Common myeloid progenitor, CD34-positive (primary cell): ENCODE measurements at regions not wholly inside any gene's neighbourhood (a gene's known extent, or its start where the extent isn't known, plus 50 kb on each side); places are given as distances from the start of the nearest gene placed in this dataset.
A peak's percentile ranks its signal among the peaks of the same experiment; 100 is the strongest.

Source experiments
- CTCF ChIA-PET: fragments of 350-600 bp; sonication (Branson Sonifier 250); formaldehyde crosslinking; loops from one replicate; lab custom pipeline; 2021; ENCODE audit warnings: antibody characterized with exemption; lab: Charles Lee
- POLR2A ChIA-PET: fragments of 350-600 bp; sonication (Branson Sonifier 250); formaldehyde crosslinking; loops from one replicate; lab custom pipeline; 2021; ENCODE audit warnings: antibody characterized with exemption; lab: Charles Lee
- DNase-seq, 3 donors: peaks; one replicate each; pipeline versions ENCODE4 v3.0.0 to v3.0.0-alpha.2; 2013
- H3K27ac ChIP-seq, 2 experiments: 1 replicate in 1 of 2; 2 replicates in 1 of 2; pipeline ENCODE4 v1.7.0; 2013; ENCODE audit warnings: inconsistent platforms in 2 of 2, low read length in 2 of 2, mild to moderate bottlenecking in 2 of 2, low read depth in 1 of 2, moderate library complexity in 1 of 2; ENCODE audit not compliant: severe bottlenecking in 2 of 2, insufficient read depth in 1 of 2, poor library complexity in 1 of 2
- H3K27me3 ChIP-seq, 5 experiments: replicated peaks in 2 of 5; 1 replicate in 3 of 5; 2 replicates in 2 of 5; pipeline versions ENCODE4 v1.6.1 to v1.7.0; 2013; ENCODE audit warnings: low read length in 4 of 5, mild to moderate bottlenecking in 2 of 5, moderate library complexity in 2 of 5, inconsistent platforms in 1 of 5; ENCODE audit not compliant: insufficient read depth in 5 of 5, control insufficient read depth in 4 of 5
- H3K36me3 ChIP-seq, 4 experiments: 1 replicate in 2 of 4; 2 replicates in 2 of 4; pipeline versions ENCODE4 v1.6.1 to v1.7.0; 2013; ENCODE audit warnings: low read length in 3 of 4, control low read depth in 1 of 4, mild to moderate bottlenecking in 1 of 4; ENCODE audit not compliant: control insufficient read depth in 4 of 4, insufficient read depth in 4 of 4
- H3K4me1 ChIP-seq, 4 experiments: 1 replicate in 3 of 4; 2 replicates in 1 of 4; pipeline versions ENCODE4 v1.6.1 to v1.7.1; 2013; ENCODE audit warnings: low read length in 3 of 4, mild to moderate bottlenecking in 3 of 4, control low read depth in 1 of 4, inconsistent platforms in 1 of 4, moderate library complexity in 1 of 4; ENCODE audit not compliant: control insufficient read depth in 4 of 4, insufficient read depth in 4 of 4; ENCODE audit errors: control extremely low read depth in 1 of 4
- H3K4me3 ChIP-seq, 7 experiments: 1 replicate in 4 of 7; 2 replicates in 3 of 7; pipeline versions ENCODE4 v1.5.1 to v1.7.0; 2013; ENCODE audit warnings: mild to moderate bottlenecking in 7 of 7, low read length in 6 of 7, moderate library complexity in 6 of 7, inconsistent platforms in 2 of 7, low read depth in 2 of 7, control low read depth in 1 of 7; ENCODE audit not compliant: insufficient read depth in 4 of 7, control insufficient read depth in 1 of 7; ENCODE audit errors: extremely low read depth in 1 of 7
- H3K9me3 ChIP-seq, 5 experiments: 1 replicate in 4 of 5; 2 replicates in 1 of 5; pipeline versions ENCODE4 v1.6.1 to v1.7.1; 2013; ENCODE audit warnings: low read length in 4 of 5, mild to moderate bottlenecking in 2 of 5, inconsistent platforms in 1 of 5, low read depth in 1 of 5, moderate library complexity in 1 of 5; ENCODE audit not compliant: control insufficient read depth in 4 of 5, insufficient read depth in 2 of 5; ENCODE audit errors: control extremely low read depth in 1 of 5
- WGBS: methylation state at CpG from one replicate; pipeline ENCODE4 v1.1.5; 2013; ENCODE audit not compliant: insufficient coverage; 5-methylcytosine and 5-hydroxymethylcytosine counted together

- DNase-seq: no peak
- no peaks in the 10 kb centered on the region for H3K9me3 ChIP-seq
- POLR2A ChIA-PET: no interaction called here
Observed at GRCh38 chr11:81000334-81000733, 1559.5 kb upstream of the TENM4 start.

DNA sequence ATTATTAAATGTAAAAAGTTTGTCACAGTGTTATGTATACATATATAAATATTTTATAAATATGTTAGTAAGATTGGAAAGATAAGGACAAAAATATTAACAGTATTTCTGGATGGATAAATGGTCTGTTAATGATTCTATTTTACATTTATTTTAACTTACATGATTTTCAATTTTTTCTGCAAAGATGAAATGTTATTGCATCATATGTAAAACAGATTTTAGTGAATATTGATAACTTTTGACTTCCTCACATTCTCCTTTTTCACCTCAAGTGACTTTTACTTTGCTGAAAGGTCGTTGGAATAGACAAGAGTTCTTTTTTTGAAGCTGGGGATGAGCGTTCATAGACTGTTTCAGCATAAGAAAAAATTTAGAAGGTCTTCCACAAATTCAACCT lies 1554.7 kb upstream of the TENM4 start:
- CTCF ChIA-PET: no interaction called here
- POLR2A ChIA-PET: no interaction called here
- no CpG with 5 or more reads among the region's 2 CpGs for WGBS
- Histone ChIP-seq H3K27ac (no peak overlapping the region), H3K36me3 (no peaks in the 10 kb centered on the region), H3K27me3 (no peaks in the 10 kb centered on the region), H3K4me3 (no peak overlapping the region), H3K9me3 (no peaks in the 10 kb centered on the region), H3K4me1 (no peaks in the 10 kb centered on the region)
- DNase-seq: no peak

More at GRCh38 chr11:81000334-81000733, 1559.5 kb upstream of the TENM4 start:
- Histone ChIP-seq H3K36me3 (no peaks in the 10 kb centered on the region), H3K27ac (no peak overlapping the region), H3K4me3 (no peak overlapping the region), H3K4me1 (no peaks in the 10 kb centered on the region), H3K27me3 (no peaks in the 10 kb centered on the region)
- CTCF ChIA-PET: no interaction called here

DNA sequence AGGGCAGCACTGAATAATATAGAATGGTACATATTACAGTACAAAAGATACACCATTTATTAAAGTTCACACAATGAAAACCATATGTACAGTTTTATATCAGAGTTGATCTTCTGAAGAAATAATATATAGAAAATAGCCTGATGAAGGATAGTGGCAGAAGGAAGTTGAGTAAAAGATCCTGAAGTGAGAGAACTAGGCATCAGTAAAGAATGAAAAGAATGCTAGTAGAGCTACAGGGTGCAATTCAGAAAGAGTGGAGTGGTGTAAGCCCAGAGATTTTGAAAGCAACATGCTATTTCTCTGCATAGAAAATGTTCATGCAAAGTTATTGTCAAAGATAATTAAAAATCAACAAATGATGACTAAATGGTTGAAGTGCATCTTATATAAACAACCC lies 1552.7 kb upstream of the TENM4 start:
- Histone ChIP-seq H3K27me3 (no peaks in the 10 kb centered on the region), H3K4me3 (no peak overlapping the region), H3K4me1 (no peaks in the 10 kb centered on the region), H3K27ac (no peak overlapping the region), H3K9me3 (no peaks in the 10 kb centered on the region), H3K36me3 (no peaks in the 10 kb centered on the region)
- CTCF ChIA-PET: no interaction called here
- POLR2A ChIA-PET: no interaction called here
- DNase-seq: no peak

GRCh38 chr11:80990885-80991284 lies 1550.1 kb upstream of the TENM4 start:
- WGBS: 100% methylated on average over 2 of the region's 2 CpGs
- POLR2A ChIA-PET: no interaction called here

DNA sequence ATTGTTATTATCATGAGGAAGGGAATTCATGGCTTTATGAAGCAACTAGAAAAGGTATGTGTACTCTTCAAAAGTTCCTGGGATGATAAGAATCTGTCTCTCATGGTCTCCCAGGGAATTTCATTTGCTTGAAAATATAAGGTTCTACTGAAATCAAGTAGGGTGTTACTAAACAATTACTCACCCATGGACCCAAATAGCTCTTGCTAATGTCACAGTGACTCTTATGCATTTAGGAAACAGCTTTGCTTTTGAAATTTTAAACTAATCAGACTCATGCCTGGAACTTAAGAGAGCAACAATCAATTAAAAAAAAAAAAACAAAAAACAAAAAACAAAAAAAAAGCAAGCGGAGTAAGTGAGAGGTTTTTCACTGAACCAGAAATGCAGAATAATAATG lies 1546.3 kb upstream of the TENM4 start:
- ChIA-PET POLR2A (no interaction called here), CTCF (no interaction called here)
- no CpG with 5 or more reads among the region's 1 CpG for WGBS
- Histone ChIP-seq H3K4me3 (no peak overlapping the region), H3K9me3 (no peaks in the 10 kb centered on the region), H3K36me3 (no peaks in the 10 kb centered on the region), H3K4me1 (no peaks in the 10 kb centered on the region), H3K27ac (no peak overlapping the region), H3K27me3 (no peaks in the 10 kb centered on the region)
- DNase-seq: no peak

More at GRCh38 chr11:80990885-80991284, 1550.1 kb upstream of the TENM4 start:
- H3K36me3 ChIP-seq: no peaks in the 10 kb centered on the region
- DNase-seq: no peak
- no peaks in the 10 kb centered on the region for H3K4me1 ChIP-seq
- no peaks in the 10 kb centered on the region for H3K27me3 ChIP-seq
- no peak overlapping the region for H3K4me3 ChIP-seq
- no peaks in the 10 kb centered on the region for H3K9me3 ChIP-seq
- CTCF ChIA-PET: no interaction called here
- H3K27ac ChIP-seq: no peak overlapping the region

DNA sequence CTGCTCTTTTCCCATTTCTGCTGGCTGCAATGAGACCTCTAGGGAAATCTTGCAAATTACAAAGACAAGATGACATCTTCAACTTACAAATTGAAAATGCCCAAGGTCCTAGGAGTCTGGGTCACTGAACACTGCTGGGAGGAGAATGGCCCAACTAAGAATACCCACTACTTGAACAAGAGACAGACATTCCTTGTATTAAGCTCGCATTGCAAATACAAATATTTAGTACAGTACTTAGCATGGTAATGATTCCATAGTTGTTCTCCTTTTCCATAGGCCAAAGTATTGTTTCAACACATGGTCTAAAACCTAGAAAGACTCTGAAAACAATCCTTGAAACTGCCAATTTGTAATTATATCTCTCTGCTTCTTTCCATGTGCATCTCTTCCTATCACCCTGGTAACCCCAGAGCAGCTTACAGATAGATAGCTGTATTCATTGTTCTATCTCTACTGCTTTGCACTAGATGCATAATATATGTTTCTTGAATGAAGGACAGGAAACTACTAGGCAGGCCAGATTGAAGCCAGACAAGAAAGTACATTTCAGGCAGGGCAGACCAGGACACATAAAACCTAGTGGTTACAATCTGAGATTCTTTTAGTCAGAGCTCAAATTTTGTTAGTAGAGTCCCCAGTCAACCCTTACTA lies 1545.7 kb upstream of the TENM4 start:
- Histone ChIP-seq H3K36me3 (no peaks in the 10 kb centered on the region), H3K27me3 (no peaks in the 10 kb centered on the region), H3K4me3 (no peak overlapping the region), H3K9me3 (no peaks in the 10 kb centered on the region), H3K27ac (no peak overlapping the region), H3K4me1 (no peaks in the 10 kb centered on the region)
- POLR2A ChIA-PET: no interaction called here
- CTCF ChIA-PET: no interaction called here
- no peak for DNase-seq
- no CpG with 5 or more reads among the region's 1 CpG for WGBS

DNA sequence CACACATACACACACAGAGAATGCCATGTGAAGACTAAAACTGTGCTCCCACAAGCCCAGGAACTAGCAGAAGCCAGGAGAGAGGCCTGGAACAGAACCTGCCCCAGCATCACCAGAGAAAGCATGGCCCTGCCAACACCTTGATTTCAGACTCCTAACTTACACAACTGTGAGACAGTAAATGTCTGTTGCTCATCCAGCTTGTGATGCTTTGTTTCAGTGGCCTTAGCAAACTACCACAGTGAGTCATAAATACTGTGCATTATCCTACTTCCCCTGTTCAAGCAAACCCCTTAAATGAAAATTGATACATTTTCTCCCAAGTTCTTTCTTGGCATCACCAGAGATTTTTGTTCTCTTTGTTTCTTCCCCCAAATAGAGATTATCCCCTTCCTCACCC lies 1539.4 kb upstream of the TENM4 start:
- H3K9me3 ChIP-seq: no peaks in the 10 kb centered on the region
- DNase-seq: peak in 2 of 3 donors; percentile 33 to 38
- no peaks in the 10 kb centered on the region for H3K27me3 ChIP-seq
- ChIA-PET POLR2A (no interaction called here), CTCF (no interaction called here)
- no peaks in the 10 kb centered on the region for H3K36me3 ChIP-seq
- H3K4me3 ChIP-seq: no peak overlapping the region
- no peak overlapping the region for H3K27ac ChIP-seq
- no peaks in the 10 kb centered on the region for H3K4me1 ChIP-seq
